AG09319 (cell line): ENCODE measurements at regions not wholly inside any gene's neighbourhood (a gene's known extent, or its start where the extent isn't known, plus 50 kb on each side); places are given as distances from the start of the nearest gene placed in this dataset.

Source experiments
- DNase-seq: peaks from one replicate; pipeline ENCODE4 v3.0.0-alpha.2; 2010; ENCODE audit warnings: low read depth; ENCODE audit errors: extremely low read depth
- TF ChIP-seq, protein P1 (sequence below): IDR thresholded peaks from 2 replicates; pipeline ENCODE4 v1.5.1; 2011; ENCODE audit warnings: low read depth, mild to moderate bottlenecking, inconsistent platforms, low read length, moderate library complexity

GRCh38 chr13:61086087-61086486 is 329.6 kb downstream of the PCDH20 start:
- no peak for DNase-seq
- TF ChIP-seq, protein P1, sequence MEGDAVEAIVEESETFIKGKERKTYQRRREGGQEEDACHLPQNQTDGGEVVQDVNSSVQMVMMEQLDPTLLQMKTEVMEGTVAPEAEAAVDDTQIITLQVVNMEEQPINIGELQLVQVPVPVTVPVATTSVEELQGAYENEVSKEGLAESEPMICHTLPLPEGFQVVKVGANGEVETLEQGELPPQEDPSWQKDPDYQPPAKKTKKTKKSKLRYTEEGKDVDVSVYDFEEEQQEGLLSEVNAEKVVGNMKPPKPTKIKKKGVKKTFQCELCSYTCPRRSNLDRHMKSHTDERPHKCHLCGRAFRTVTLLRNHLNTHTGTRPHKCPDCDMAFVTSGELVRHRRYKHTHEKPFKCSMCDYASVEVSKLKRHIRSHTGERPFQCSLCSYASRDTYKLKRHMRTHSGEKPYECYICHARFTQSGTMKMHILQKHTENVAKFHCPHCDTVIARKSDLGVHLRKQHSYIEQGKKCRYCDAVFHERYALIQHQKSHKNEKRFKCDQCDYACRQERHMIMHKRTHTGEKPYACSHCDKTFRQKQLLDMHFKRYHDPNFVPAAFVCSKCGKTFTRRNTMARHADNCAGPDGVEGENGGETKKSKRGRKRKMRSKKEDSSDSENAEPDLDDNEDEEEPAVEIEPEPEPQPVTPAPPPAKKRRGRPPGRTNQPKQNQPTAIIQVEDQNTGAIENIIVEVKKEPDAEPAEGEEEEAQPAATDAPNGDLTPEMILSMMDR = no peak

- no peak for DNase-seq
- TF ChIP-seq, protein P1 = no peak
Observed at GRCh38 chr13:61084988-61085387, 330.7 kb downstream of the PCDH20 start.

GRCh38 chr13:61078976-61079770 is 336.5 kb downstream of the PCDH20 start:
- TF ChIP-seq, protein P1 = no peak
- no peak for DNase-seq

DNA sequence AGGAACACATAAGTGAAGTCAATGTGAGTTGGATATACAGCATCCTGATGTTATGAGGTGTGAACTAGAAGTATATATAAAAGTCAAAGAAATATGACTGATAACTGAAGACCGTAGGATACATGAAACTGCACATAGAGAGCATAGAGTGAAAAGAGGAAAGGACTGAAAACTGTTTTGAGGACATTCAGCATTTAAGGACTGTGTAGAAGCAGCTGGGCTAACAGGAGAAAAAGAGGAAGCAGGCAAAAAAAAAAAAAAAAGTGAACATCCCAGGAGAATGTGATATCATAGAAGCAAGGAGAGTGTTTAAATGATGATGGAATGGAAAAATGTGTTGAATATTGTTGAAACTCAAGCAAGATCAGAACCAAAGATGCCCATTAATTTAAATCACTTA is 363.5 kb downstream of the PCDH20 start:
- TF ChIP-seq, protein P1 = no peak
- DNase-seq = no peak

- DNase-seq = no peak
- TF ChIP-seq, protein P1 = no peak
Observed at GRCh38 chr13:61045251-61045650, 370.4 kb downstream of the PCDH20 start.

DNA sequence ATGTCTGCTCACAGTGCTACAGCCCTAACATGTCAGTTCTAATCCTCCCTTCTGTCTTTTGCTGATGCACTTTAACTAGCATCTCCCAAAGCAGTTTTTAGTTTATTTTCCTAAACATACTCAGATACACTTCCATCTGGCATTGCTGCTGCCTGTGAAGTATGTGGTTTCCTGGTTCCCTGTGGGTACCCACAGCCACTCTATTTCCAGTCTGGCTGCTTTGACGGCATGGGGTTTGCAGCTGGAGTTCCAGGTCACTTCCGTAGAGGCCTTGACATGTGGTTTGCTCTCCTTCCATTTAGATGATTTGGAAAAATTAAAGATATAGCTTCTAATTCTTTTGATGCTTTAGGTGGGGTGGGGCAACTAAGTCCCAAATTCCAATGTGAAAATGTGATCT is 375.5 kb downstream of the PCDH20 start:
- DNase-seq = no peak
- TF ChIP-seq, protein P1 = no peak

GRCh38 chr13:61039302-61039701 is 376.3 kb downstream of the PCDH20 start:
- TF ChIP-seq, protein P1 = no peak
- no peak for DNase-seq
